GM12874 (cell line): ENCODE measurements at regions not wholly inside any gene's neighbourhood (a gene's known extent, or its start where the extent isn't known, plus 50 kb on each side); places are given as distances from the start of the nearest gene placed in this dataset.

Source experiments
- TF ChIP-seq, protein P1 (sequence below): IDR thresholded peaks from 2 replicates; pipeline ENCODE4 v1.5.1; 2011; ENCODE audit warnings: low read depth, mild to moderate bottlenecking, control low read depth, low read length, moderate library complexity; ENCODE audit not compliant: insufficient read depth

DNA sequence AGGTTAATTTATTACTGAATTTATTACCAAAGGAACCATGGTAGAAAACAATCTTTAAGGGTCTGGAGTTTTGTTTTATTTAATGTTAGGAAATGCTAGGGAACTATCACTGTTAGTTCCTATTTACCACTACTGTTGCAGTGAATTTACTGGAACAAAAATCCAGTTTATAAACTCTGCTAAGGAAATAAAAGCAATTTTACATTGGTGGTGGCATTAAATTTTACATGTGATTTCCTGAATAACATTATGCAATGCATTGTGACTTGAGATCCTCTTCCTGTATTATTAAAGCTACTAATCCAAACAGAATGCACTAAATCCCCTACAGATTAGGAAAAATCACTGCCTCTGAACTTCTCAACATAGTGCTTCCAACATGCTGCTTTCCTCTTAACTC is 599.5 kb upstream of the PTGER4 start:
- TF ChIP-seq, protein P1, sequence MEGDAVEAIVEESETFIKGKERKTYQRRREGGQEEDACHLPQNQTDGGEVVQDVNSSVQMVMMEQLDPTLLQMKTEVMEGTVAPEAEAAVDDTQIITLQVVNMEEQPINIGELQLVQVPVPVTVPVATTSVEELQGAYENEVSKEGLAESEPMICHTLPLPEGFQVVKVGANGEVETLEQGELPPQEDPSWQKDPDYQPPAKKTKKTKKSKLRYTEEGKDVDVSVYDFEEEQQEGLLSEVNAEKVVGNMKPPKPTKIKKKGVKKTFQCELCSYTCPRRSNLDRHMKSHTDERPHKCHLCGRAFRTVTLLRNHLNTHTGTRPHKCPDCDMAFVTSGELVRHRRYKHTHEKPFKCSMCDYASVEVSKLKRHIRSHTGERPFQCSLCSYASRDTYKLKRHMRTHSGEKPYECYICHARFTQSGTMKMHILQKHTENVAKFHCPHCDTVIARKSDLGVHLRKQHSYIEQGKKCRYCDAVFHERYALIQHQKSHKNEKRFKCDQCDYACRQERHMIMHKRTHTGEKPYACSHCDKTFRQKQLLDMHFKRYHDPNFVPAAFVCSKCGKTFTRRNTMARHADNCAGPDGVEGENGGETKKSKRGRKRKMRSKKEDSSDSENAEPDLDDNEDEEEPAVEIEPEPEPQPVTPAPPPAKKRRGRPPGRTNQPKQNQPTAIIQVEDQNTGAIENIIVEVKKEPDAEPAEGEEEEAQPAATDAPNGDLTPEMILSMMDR, result no peak

DNA sequence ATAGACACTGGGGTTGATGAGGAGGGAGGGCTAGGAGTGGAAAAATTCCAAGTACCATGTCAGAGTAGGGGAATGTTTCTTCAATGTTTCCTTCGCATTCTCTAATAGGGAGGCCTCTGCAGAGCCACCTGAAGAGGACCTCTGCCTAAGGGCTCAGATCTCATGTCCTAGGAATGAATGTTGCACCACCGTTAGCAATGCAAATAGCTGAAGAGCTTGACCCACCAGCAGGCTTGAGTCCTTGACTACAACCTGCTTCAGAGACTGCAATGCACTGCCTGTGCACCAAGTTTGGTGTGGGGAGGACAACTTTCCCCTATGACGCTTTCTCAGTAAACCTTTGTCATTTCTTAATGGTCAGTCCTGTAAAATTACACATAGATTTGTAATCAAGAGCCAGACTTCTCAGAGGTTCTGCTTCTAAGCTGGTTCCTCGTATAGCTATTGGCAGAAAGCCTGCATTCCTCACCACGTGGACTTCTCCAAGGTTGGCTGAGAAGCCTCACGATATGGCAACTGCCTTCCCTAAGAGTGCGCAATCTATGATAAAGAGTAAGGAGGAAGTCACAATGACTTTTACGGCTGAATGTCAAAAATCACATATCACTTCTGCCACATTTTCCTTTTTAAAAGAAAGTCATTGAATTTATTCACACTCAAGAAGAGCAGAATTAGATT is 600.7 kb upstream of the PTGER4 start:
- TF ChIP-seq, protein P1, result no peak

DNA sequence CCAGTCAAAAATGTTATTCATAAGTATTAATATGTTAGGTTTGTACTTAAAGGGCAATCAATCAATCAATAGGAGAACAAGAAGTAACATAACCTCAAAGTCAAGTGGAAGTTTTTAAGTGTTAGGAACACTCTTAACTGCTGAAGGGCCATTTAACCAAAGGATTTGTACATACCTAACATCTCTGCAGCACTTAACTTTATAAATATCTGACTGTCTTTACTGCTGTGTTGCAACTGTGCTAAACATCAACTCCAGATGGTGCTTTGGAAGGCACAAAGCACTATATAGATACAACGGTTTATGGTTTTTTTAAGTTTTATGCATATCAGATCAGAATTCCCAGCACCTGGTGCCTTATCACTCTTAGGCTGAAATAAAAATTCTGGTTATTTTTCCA is 604.9 kb upstream of the PTGER4 start:
- TF ChIP-seq, protein P1, result no peak

DNA sequence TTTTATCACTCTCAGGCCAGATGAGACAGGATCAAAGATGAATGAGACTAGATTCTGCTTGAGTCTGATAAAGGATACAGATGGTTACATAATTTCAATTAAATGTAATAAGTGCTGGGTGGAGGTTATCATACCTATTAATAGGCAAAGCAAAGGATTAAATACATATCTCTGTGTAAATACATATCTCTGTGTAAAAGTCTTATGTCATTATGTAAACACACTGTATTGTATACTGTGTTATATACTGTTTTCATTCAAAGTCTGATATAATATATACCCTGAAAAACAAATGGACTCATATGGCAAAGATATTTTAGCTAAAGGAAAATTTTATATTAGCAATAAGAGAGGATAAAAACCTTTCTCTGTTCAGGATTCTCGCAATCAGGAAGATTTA is 605.8 kb upstream of the PTGER4 start:
- TF ChIP-seq, protein P1, result no peak

DNA sequence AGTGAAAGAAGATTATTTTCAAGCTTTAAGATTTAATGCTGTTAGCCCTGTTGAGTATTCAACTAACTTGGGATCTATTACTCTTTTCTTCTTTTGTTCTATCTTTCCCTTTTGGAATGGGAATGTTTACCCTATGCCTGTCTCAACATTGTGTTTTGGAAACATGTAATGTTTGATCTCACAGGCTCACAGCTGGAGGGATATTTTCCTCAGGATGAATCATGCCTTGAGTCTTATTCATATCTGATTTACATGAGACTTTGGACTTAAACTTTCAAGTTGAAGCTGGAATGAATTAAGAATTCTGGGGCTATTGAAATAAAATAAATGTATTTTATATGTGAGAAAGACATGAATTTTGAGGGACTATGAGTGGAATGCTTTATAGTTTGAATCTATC is 607.8 kb upstream of the PTGER4 start:
- TF ChIP-seq, protein P1, result no peak

DNA sequence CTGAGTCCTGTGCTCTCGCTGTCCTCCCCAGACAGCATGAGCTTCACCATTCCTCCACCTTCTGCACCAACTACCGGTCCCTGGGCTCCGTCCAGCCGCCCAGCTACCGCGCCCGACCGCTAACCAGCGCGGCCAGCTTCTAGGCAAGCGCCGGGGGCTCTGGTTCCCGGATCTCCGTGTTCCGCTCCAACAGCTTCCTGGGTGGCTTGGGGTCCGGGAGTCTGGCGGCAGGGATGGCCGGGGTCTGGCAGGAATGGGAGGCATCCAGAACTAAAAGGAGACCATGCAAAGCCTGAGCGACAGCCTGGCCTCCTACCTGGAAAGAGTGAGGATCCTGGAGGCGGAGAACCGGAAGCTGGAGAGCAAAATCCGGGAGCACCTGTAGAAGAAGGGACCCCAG is 613.1 kb upstream of the PTGER4 start:
- TF ChIP-seq, protein P1, result no peak

DNA sequence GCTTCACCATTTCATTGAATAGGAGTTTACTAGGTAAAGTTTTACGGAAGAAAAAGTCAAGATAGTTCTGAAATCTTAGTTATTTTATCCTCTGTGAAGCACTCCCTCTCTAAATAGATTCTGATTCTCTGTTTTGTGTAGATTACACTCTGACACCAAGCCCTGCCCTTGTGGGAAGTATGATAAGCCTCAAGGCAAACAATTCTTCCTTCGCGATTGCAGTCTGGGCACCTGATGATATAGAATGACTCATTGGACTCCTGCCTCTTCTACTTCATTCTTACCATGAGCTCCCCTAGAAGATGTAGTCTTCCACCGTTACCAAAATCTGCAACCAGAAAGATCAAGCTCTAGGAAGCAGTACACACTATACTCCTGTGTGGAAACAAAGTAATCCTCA is 626.9 kb upstream of the PTGER4 start:
- TF ChIP-seq, protein P1, result no peak
